H1 (cell line): ENCODE measurements at regions not wholly inside any gene's neighbourhood (a gene's known extent, or its start where the extent isn't known, plus 50 kb on each side); places are given as distances from the start of the nearest gene placed in this dataset.

Source experiments
- BACH1 ChIP-seq: IDR thresholded peaks from 2 replicates; pipeline ENCODE4 v1.6.1; 2012; ENCODE audit warnings: low read length, improper control_type of control experiment
- BCL11A ChIP-seq, 2 experiments: IDR thresholded peaks; one replicate each; pipeline ENCODE4 v1.6.1; 2011; ENCODE audit warnings: low read depth in 2 of 2, low read length in 2 of 2, mild to moderate bottlenecking in 2 of 2
- BRCA1 ChIP-seq: IDR thresholded peaks from 2 replicates; pipeline ENCODE4 v1.6.1; 2012; ENCODE audit warnings: low read depth, low read length, improper control_type of control experiment
- CHD2 ChIP-seq: IDR thresholded peaks from 2 replicates; pipeline ENCODE4 v1.6.1; 2012; ENCODE audit warnings: low read length, improper control_type of control experiment
- POLR2AphosphoS5 ChIP-seq: IDR thresholded peaks from 2 replicates; pipeline ENCODE4 v1.6.1; 2011; ENCODE audit warnings: low read depth, low read length
- RAD21 ChIP-seq, 2 experiments: IDR thresholded peaks in 1 of 2; conservative IDR thresholded peaks in 1 of 2; 2 replicates each; pipeline ENCODE4 v1.6.1; 2011; ENCODE audit warnings: low read depth in 2 of 2, low read length in 2 of 2, improper control_type of control experiment in 1 of 2, inconsistent platforms in 1 of 2, mild to moderate bottlenecking in 1 of 2, moderate library complexity in 1 of 2
- RNF2 ChIP-seq: fragments of 200-900, 300-1000 bp; sonication (generic); IDR thresholded peaks from 2 replicates; pipeline ENCODE4 v1.7.1; 2016; ENCODE audit warnings: borderline replicate concordance, low read depth, mild to moderate bottlenecking, antibody characterized with exemption, low read length; ENCODE audit not compliant: poor library complexity, severe bottlenecking; ENCODE audit errors: missing control alignments
- TAF7 ChIP-seq: optimal IDR thresholded peaks from 2 replicates; pipeline ENCODE3; 2011; ENCODE audit warnings: low read depth, mild to moderate bottlenecking, inconsistent platforms, low read length, moderate library complexity, borderline replicate concordance
- TBP ChIP-seq: IDR thresholded peaks from 2 replicates; pipeline ENCODE4 v1.6.1; 2011; ENCODE audit warnings: low read depth, low read length, improper control_type of control experiment
- TF ChIP-seq, protein P1 (sequence below): fragments of 300-600 bp; sonication (generic); IDR thresholded peaks from 2 replicates; pipeline ENCODE4 v1.7.1; 2012; ENCODE audit warnings: low read length, moderate library complexity, mild to moderate bottlenecking, inconsistent platforms; ENCODE audit not compliant: insufficient replicate concordance
- TF ChIP-seq, protein P2 (sequence below): IDR thresholded peaks from 2 replicates; pipeline ENCODE4 v1.6.1; 2011; ENCODE audit warnings: low read length, improper control_type of control experiment

DNA sequence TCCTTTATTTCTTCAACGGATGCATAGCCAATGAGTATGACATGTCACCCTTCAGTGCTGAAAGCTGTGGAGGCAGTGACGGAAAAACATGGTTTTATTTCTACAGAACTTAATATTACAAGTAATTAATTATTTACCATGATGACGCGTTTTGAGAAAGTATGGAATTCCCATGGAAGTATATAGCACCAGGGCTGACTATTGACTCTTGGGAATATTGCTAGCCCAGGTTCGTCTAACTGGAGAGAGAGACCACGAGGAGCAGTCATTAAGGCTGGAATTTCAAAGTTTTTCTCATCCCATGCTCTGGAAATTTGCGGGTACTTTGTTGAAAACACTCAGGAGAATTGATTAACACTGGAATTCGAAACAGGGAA is 155.2 kb upstream of the PRSS16 start (continued):
- TF ChIP-seq, protein P1, sequence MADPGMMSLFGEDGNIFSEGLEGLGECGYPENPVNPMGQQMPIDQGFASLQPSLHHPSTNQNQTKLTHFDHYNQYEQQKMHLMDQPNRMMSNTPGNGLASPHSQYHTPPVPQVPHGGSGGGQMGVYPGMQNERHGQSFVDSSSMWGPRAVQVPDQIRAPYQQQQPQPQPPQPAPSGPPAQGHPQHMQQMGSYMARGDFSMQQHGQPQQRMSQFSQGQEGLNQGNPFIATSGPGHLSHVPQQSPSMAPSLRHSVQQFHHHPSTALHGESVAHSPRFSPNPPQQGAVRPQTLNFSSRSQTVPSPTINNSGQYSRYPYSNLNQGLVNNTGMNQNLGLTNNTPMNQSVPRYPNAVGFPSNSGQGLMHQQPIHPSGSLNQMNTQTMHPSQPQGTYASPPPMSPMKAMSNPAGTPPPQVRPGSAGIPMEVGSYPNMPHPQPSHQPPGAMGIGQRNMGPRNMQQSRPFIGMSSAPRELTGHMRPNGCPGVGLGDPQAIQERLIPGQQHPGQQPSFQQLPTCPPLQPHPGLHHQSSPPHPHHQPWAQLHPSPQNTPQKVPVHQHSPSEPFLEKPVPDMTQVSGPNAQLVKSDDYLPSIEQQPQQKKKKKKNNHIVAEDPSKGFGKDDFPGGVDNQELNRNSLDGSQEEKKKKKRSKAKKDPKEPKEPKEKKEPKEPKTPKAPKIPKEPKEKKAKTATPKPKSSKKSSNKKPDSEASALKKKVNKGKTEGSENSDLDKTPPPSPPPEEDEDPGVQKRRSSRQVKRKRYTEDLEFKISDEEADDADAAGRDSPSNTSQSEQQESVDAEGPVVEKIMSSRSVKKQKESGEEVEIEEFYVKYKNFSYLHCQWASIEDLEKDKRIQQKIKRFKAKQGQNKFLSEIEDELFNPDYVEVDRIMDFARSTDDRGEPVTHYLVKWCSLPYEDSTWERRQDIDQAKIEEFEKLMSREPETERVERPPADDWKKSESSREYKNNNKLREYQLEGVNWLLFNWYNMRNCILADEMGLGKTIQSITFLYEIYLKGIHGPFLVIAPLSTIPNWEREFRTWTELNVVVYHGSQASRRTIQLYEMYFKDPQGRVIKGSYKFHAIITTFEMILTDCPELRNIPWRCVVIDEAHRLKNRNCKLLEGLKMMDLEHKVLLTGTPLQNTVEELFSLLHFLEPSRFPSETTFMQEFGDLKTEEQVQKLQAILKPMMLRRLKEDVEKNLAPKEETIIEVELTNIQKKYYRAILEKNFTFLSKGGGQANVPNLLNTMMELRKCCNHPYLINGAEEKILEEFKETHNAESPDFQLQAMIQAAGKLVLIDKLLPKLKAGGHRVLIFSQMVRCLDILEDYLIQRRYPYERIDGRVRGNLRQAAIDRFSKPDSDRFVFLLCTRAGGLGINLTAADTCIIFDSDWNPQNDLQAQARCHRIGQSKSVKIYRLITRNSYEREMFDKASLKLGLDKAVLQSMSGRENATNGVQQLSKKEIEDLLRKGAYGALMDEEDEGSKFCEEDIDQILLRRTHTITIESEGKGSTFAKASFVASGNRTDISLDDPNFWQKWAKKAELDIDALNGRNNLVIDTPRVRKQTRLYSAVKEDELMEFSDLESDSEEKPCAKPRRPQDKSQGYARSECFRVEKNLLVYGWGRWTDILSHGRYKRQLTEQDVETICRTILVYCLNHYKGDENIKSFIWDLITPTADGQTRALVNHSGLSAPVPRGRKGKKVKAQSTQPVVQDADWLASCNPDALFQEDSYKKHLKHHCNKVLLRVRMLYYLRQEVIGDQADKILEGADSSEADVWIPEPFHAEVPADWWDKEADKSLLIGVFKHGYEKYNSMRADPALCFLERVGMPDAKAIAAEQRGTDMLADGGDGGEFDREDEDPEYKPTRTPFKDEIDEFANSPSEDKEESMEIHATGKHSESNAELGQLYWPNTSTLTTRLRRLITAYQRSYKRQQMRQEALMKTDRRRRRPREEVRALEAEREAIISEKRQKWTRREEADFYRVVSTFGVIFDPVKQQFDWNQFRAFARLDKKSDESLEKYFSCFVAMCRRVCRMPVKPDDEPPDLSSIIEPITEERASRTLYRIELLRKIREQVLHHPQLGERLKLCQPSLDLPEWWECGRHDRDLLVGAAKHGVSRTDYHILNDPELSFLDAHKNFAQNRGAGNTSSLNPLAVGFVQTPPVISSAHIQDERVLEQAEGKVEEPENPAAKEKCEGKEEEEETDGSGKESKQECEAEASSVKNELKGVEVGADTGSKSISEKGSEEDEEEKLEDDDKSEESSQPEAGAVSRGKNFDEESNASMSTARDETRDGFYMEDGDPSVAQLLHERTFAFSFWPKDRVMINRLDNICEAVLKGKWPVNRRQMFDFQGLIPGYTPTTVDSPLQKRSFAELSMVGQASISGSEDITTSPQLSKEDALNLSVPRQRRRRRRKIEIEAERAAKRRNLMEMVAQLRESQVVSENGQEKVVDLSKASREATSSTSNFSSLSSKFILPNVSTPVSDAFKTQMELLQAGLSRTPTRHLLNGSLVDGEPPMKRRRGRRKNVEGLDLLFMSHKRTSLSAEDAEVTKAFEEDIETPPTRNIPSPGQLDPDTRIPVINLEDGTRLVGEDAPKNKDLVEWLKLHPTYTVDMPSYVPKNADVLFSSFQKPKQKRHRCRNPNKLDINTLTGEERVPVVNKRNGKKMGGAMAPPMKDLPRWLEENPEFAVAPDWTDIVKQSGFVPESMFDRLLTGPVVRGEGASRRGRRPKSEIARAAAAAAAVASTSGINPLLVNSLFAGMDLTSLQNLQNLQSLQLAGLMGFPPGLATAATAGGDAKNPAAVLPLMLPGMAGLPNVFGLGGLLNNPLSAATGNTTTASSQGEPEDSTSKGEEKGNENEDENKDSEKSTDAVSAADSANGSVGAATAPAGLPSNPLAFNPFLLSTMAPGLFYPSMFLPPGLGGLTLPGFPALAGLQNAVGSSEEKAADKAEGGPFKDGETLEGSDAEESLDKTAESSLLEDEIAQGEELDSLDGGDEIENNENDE: no peak
- TF ChIP-seq, protein P2, sequence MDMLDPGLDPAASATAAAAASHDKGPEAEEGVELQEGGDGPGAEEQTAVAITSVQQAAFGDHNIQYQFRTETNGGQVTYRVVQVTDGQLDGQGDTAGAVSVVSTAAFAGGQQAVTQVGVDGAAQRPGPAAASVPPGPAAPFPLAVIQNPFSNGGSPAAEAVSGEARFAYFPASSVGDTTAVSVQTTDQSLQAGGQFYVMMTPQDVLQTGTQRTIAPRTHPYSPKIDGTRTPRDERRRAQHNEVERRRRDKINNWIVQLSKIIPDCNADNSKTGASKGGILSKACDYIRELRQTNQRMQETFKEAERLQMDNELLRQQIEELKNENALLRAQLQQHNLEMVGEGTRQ: no peak
- TF ChIP-seq RAD21 (IDR thresholded peaks at IDR 0.05 in 1 of 2, conservative IDR thresholded peaks at IDR 0.05 in 1 of 2; ENCODE audit: low read depth in 2 of 2, low read length in 2 of 2) (no peak), BRCA1 (no peak), BCL11A (IDR thresholded peaks at IDR 0.05; ENCODE audit: low read depth in 2 of 2, low read length in 2 of 2) (no peak), TBP (no peak), POLR2AphosphoS5 (no peak), BACH1 (no peak), CHD2 (no peak), RNF2 (no peak), TAF7 (no peak)
